ENCODE measurements at regions not wholly inside any gene's neighbourhood (a gene's known extent, or its start where the extent isn't known, plus 50 kb on each side); places are given as distances from the start of the nearest gene placed in this dataset.

DNA sequence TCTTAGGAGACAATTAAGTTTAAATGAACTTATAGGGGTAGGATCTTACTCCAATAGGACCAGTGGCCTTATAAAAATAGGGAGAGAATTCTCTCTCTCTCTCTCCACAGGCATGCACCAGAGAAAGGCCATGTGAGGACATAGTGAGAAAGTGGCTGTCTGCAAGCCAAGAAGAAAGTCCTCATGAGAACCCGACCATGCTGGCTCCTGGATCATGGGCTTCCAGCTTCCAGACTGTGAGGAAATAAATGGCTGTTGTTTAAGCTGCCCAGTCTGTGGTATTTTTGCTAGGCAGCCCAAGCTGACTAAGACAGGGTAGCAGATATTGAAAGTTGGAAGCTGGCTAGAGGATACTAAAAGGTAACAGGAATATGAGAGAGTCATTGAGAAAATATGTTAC, 454.0 kb downstream of the NBAS start:
- no peak for DNase-seq

- no peak for DNase-seq
These were observed 449.4 kb downstream of the NBAS start for GRCh38 chr2:15111718-15112117.

- no peak for DNase-seq
These were observed 448.9 kb downstream of the NBAS start for GRCh38 chr2:15112216-15112615.

- no peak for DNase-seq
These were observed 445.4 kb downstream of the NBAS start for GRCh38 chr2:15115776-15116175.

GRCh38 chr2:15116830-15117229, 444.3 kb downstream of the NBAS start:
- no peak for DNase-seq
